ENCODE measurements at regions not wholly inside any gene's neighbourhood (a gene's known extent, or its start where the extent isn't known, plus 50 kb on each side); places are given as distances from the start of the nearest gene placed in this dataset.

- no peak overlapping the region for H3K4me3 ChIP-seq
- WGBS, 2 donors, result 64 to 68% methylated on average over 4 of the region's 4 CpGs
Observed at GRCh38 chr13:76091076-76091475, 454.9 kb downstream of the LMO7 start.

DNA sequence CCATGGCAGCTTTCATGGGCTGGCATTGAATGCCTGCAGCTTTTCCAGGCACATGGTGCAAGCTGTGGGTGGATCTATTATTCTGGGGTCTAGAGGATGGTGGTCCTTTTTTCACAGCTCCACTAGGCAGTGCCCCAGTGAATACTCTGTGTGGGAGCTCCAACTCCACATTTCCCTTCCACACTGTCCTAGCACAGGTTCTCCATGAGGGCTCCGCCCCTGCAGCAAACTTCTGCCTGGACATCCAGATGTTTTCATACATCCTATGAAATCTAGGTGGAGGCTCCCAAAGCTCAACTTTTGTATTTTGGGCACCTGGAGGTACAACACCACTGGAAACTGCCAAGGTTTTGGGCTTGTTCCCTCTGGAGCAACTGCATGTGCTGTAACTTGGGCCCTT lies 450.6 kb downstream of the LMO7 start:
- Histone ChIP-seq H3K9me3 (peaks cover 0 to 22% (median 2%) of the 10 kb centered on the region in 4 donors), H3K36me3 (no peaks in the 10 kb centered on the region), H3K27me3 (no peaks in the 10 kb centered on the region), H3K4me3 (no peak overlapping the region), H3K4me1 (peaks cover 0 to 4% (median 0%) of the 10 kb centered on the region in 4 donors), H3K27ac (no peak overlapping the region)
- 100% methylated on average over 1 of the region's 1 CpG for WGBS, 2 donors
- no peak for DNase-seq (ENCODE audit: low spot score in 2 of 2)
- TF ChIP-seq EP300 (IDR thresholded peaks at IDR 0.05) (no peak), POLR2A (IDR thresholded peaks at IDR 0.05) (no peak)
- TF ChIP-seq, protein P1, sequence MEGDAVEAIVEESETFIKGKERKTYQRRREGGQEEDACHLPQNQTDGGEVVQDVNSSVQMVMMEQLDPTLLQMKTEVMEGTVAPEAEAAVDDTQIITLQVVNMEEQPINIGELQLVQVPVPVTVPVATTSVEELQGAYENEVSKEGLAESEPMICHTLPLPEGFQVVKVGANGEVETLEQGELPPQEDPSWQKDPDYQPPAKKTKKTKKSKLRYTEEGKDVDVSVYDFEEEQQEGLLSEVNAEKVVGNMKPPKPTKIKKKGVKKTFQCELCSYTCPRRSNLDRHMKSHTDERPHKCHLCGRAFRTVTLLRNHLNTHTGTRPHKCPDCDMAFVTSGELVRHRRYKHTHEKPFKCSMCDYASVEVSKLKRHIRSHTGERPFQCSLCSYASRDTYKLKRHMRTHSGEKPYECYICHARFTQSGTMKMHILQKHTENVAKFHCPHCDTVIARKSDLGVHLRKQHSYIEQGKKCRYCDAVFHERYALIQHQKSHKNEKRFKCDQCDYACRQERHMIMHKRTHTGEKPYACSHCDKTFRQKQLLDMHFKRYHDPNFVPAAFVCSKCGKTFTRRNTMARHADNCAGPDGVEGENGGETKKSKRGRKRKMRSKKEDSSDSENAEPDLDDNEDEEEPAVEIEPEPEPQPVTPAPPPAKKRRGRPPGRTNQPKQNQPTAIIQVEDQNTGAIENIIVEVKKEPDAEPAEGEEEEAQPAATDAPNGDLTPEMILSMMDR (IDR thresholded peaks at IDR 0.05), result no peak

More at GRCh38 chr13:76091076-76091475, 454.9 kb downstream of the LMO7 start:
- TF ChIP-seq, protein P1 (IDR thresholded peaks at IDR 0.05), result no peak
- TF ChIP-seq EP300 (IDR thresholded peaks at IDR 0.05) (no peak), POLR2A (IDR thresholded peaks at IDR 0.05) (no peak)
- H3K4me1 ChIP-seq, result no peaks in the 10 kb centered on the region
- no peak for DNase-seq (ENCODE audit: low spot score in 2 of 2)
- no peak overlapping the region for H3K27ac ChIP-seq
- no peaks in the 10 kb centered on the region for H3K36me3 ChIP-seq
- no peaks in the 10 kb centered on the region for H3K27me3 ChIP-seq
- peaks cover 0 to 18% (median 0%) of the 10 kb centered on the region in 4 donors for H3K9me3 ChIP-seq

DNA sequence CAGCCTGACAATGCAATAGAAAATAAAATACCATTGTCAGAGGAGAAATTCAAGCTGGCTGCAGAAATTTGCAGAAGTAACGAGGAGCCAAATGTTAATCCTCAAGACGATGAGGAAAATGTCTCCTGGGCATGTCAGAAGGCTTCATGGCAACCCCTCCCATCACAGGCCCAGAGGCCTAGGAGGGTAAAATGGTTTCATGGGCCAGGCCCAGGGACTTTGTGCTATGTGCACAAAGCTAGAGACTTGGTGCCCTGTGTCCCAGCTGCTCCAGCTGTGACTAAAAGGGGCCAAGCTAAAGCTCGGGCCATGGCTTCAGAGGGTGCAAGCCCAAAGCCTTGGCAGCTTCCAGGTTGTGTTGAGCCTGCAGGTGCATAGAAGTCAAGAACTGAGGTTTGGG lies 431.7 kb downstream of the LMO7 start:
- Histone ChIP-seq H3K4me3 (no peak overlapping the region), H3K36me3 (no peaks in the 10 kb centered on the region), H3K27me3 (no peaks in the 10 kb centered on the region), H3K9me3 (peaks cover 0 to 29% (median 0%) of the 10 kb centered on the region in 4 donors), H3K27ac (no peak overlapping the region), H3K4me1 (no peaks in the 10 kb centered on the region)
- no peak for DNase-seq (ENCODE audit: low spot score in 2 of 2)
- no peak for TF ChIP-seq POLR2A (IDR thresholded peaks at IDR 0.05)
- no peak for TF ChIP-seq EP300 (IDR thresholded peaks at IDR 0.05)
- TF ChIP-seq, protein P1 (IDR thresholded peaks at IDR 0.05), result no peak
- 88 to 92% methylated on average over 3 of the region's 3 CpGs for whole genome bisulfite sequencing, 2 donors

DNA sequence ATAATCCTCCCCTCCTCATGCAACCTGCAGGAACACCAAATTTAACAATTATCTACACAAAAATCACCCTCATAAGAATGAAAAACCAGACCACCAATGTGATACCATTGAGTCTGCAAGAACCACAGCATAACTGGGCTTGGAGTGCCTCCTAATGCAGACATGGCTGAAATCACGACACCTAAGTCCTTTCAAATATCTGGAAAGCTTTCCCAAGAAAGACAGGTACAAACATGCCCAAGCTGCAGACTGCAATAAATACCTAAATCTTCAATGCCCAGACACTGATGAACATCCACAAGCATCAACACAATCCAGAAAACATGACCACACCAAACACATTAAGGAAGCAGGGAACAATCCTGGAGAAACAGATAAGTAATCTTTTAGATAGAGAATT lies 417.1 kb downstream of the LMO7 start:
- no peak for DNase-seq (ENCODE audit: low spot score in 2 of 2)
- no peak for TF ChIP-seq POLR2A (IDR thresholded peaks at IDR 0.05)
- TF ChIP-seq, protein P1 (IDR thresholded peaks at IDR 0.05), result no peak
- TF ChIP-seq EP300 (IDR thresholded peaks at IDR 0.05), result no peak
- H3K27me3 ChIP-seq, result no peaks in the 10 kb centered on the region
- H3K27ac ChIP-seq, result no peak overlapping the region
- WGBS, 2 donors, result 95 to 100% methylated on average over 1 of the region's 1 CpG
- peaks cover 0 to 12% (median 2%) of the 10 kb centered on the region in 4 donors for H3K9me3 ChIP-seq
- H3K36me3 ChIP-seq, result no peaks in the 10 kb centered on the region
- no peak overlapping the region for H3K4me3 ChIP-seq
- peaks cover 0 to 9% (median 2%) of the 10 kb centered on the region in 4 donors for H3K4me1 ChIP-seq

DNA sequence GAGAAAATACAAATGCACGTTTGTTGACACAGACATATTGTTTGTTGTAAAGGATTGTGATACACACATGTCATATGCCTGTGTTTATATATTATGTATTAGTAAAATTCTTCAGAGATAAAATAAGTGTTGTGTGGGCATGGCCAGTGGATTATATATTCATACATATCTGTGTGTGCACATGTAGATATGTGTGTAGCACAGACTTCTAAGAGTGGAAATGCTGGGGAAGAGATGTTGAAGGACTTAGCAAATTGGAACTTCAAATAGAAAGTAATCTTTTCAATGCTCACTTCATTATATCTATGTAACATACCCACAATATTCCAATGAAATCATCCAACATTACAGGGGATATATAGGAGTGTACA lies 413.2 kb downstream of the LMO7 start:
- DNase-seq (ENCODE audit: low spot score in 2 of 2), result no peak
- H3K27me3 ChIP-seq, result no peaks in the 10 kb centered on the region
- no peak for TF ChIP-seq POLR2A (IDR thresholded peaks at IDR 0.05)
- no peak for TF ChIP-seq EP300 (IDR thresholded peaks at IDR 0.05)
- TF ChIP-seq, protein P1 (IDR thresholded peaks at IDR 0.05), result no peak
- no peaks in the 10 kb centered on the region for H3K36me3 ChIP-seq
- no peaks in the 10 kb centered on the region for H3K9me3 ChIP-seq
- H3K27ac ChIP-seq, result no peak overlapping the region
- 17 to 18% methylated on average over 1 of the region's 1 CpG for WGBS, 2 donors
- no peak overlapping the region for H3K4me3 ChIP-seq
- H3K4me1 ChIP-seq, result peaks cover 0 to 12% (median 2%) of the 10 kb centered on the region in 4 donors

Data from tibial nerve (tissue), 4 donors.